HepG2 (cell line): ENCODE measurements at regions not wholly inside any gene's neighbourhood (a gene's known extent, or its start where the extent isn't known, plus 50 kb on each side); places are given as distances from the start of the nearest gene placed in this dataset.

ENCODE experiments used
- ATAC-seq: fragments of 200-7000 bp; cut with Tn5 transposase; 3 replicates; pipeline ENCODE4 v1.9.1; 2020; ENCODE audit warnings: mild to moderate bottlenecking, moderate library complexity
- BruUV-seq: library from RNA; stranded (reverse); fragments of 400-500 nt; replicated peaks from 2 replicates; lab custom pipeline; 2021; lab: Mats Ljungman, UMichigan
- CTCF ChIA-PET: fragments of 300-600 bp; formaldehyde crosslinking; extraction: SDS; loops from one replicate; lab custom pipeline; 2021; ENCODE audit warnings: low total read pairs, inconsistent platforms, low intra/inter-chr PET ratio; lab: Yijun Ruan, JAX
- POLR2A ChIA-PET: fragments of 350-600 bp; sonication (Branson Sonifier 250); formaldehyde crosslinking; loops from one replicate; lab custom pipeline; 2020; ENCODE audit warnings: antibody characterized with exemption, inconsistent platforms; lab: Yijun Ruan, JAX
- DNase-seq: peaks from one replicate; pipeline ENCODE4 v3.0.0-alpha.2; 2015; ENCODE audit warnings: low spot score
- FAIRE-seq: peaks from 3 replicates; lab custom pipeline; 2011; peaks lifted over from hg19 to GRCh38; lab: Jason Lieb, UNC
- H2AFZ ChIP-seq: one replicate; pipeline ENCODE4 v1.6.1; 2011; ENCODE audit warnings: low read length, inconsistent platforms
- H3K27ac ChIP-seq: fragments of 300-600 bp; 3 replicates; pipeline ENCODE4 v1.8.0; 2011; ENCODE audit warnings: mixed run types, mild to moderate bottlenecking, mixed read lengths, low read length, inconsistent platforms; ENCODE audit not compliant: insufficient read depth; ENCODE audit errors: extremely low read length
- H3K27me3 ChIP-seq, 2 experiments: fragments of 200-600 bp in 1 of 2; 2 replicates in 1 of 2; 3 replicates in 1 of 2; pipeline versions ENCODE4 v1.6.0 to v1.8.0; 2011; ENCODE audit warnings: low read length in 2 of 2, mild to moderate bottlenecking in 2 of 2, moderate library complexity in 2 of 2, inconsistent platforms in 1 of 2; ENCODE audit not compliant: insufficient read depth in 2 of 2, control insufficient read depth in 1 of 2
- H3K36me3 ChIP-seq, 2 experiments: fragments of 200-600 bp in 1 of 2; replicated peaks in 1 of 2; 2 replicates in 1 of 2; 3 replicates in 1 of 2; pipeline versions ENCODE4 v1.5.1 to v1.8.0; 2011; ENCODE audit warnings: low read length in 2 of 2, inconsistent platforms in 1 of 2; ENCODE audit not compliant: insufficient read depth in 2 of 2, control insufficient read depth in 1 of 2
- H3K4me1 ChIP-seq: 2 replicates; pipeline ENCODE4 v1.5.1; 2012; ENCODE audit warnings: low read length, inconsistent platforms; ENCODE audit not compliant: insufficient read depth
- H3K4me2 ChIP-seq: 2 replicates; pipeline ENCODE4 v1.6.0; 2011; ENCODE audit warnings: low read depth, low read length, inconsistent platforms
- H3K4me3 ChIP-seq, 3 experiments: fragments of 200-600 bp in 1 of 3; sonication (generic), shearing (Covaris generic) in 1 of 3; replicated peaks in 1 of 3; 2 replicates each; pipeline ENCODE4 v1.5.1; 2011 to 2016; ENCODE audit warnings: low read length in 3 of 3, inconsistent platforms in 2 of 3, low read depth in 2 of 3, mild to moderate bottlenecking in 2 of 3, control low read depth in 1 of 3, mixed read lengths in 1 of 3; ENCODE audit not compliant: insufficient read depth in 1 of 3
- H3K79me2 ChIP-seq: one replicate; pipeline ENCODE4 v1.6.1; 2011; ENCODE audit warnings: low read length, inconsistent platforms; ENCODE audit not compliant: insufficient read depth
- H3K9ac ChIP-seq: 2 replicates; pipeline ENCODE4 v1.6.0; 2011; ENCODE audit warnings: mild to moderate bottlenecking, low read depth, low read length, inconsistent platforms; ENCODE audit not compliant: insufficient read depth
- H3K9me3 ChIP-seq: 2 replicates; pipeline ENCODE4 v1.5.1; 2012; ENCODE audit warnings: mild to moderate bottlenecking, low read length
- H4K20me1 ChIP-seq: 2 replicates; pipeline ENCODE4 v1.6.0; 2011; ENCODE audit warnings: inconsistent platforms, mild to moderate bottlenecking, low read length, moderate library complexity; ENCODE audit not compliant: insufficient read depth
- CAMTA2 ChIP-seq: sonication (generic); formaldehyde crosslinking; IDR thresholded peaks from 2 replicates; pipeline ENCODE4 v1.4.0; 2020; ENCODE audit warnings: mild to moderate bottlenecking, missing genetic modification reagents, borderline replicate concordance
- RAD51 ChIP-seq: fragments of 450-650 bp; IDR thresholded peaks from 2 replicates; pipeline ENCODE4 v1.6.1; 2016; ENCODE audit warnings: borderline replicate concordance
- ZFP82 ChIP-seq: sonication (generic); formaldehyde crosslinking; IDR thresholded peaks from 2 replicates; pipeline ENCODE4 v1.5.1; 2020; ENCODE audit warnings: mild to moderate bottlenecking, missing genetic modification reagents, borderline replicate concordance
- ZHX1 ChIP-seq: sonication (generic); formaldehyde crosslinking; IDR thresholded peaks from 2 replicates; pipeline ENCODE4 v1.8.1; 2022; ENCODE audit warnings: low read depth, mild to moderate bottlenecking, missing genetic modification reagents
- ZMYM4 ChIP-seq: sonication (generic); formaldehyde crosslinking; IDR thresholded peaks from 2 replicates; pipeline ENCODE4 v1.8.1; 2023; ENCODE audit warnings: mild to moderate bottlenecking, missing genetic modification reagents
- ZNF331 ChIP-seq: sonication (generic); formaldehyde crosslinking; IDR thresholded peaks from 2 replicates; pipeline ENCODE4 v1.4.0; 2020; ENCODE audit warnings: missing genetic modification reagents
- ZNF432 ChIP-seq: sonication (generic); formaldehyde crosslinking; IDR thresholded peaks from 2 replicates; pipeline ENCODE4 v1.5.0; 2020; ENCODE audit warnings: missing genetic modification reagents, mild to moderate bottlenecking, borderline replicate concordance
- ZNF703 ChIP-seq: sonication (generic); formaldehyde crosslinking; IDR thresholded peaks from 2 replicates; pipeline ENCODE4 v1.5.1; 2020; ENCODE audit warnings: missing genetic modification reagents, mild to moderate bottlenecking, moderate library complexity, borderline replicate concordance
- WGBS: methylation state at CpG from one replicate; pipeline ENCODE4 v1.1.6; 2017; ENCODE audit warnings: low lambda C conversion rate; 5-methylcytosine and 5-hydroxymethylcytosine counted together
- in situ Hi-C: cut with HindIII; loops from 2 replicates; pipeline ENCODE4 v1.10.0; 2017; ENCODE audit warnings: low pct_unique_long_range_greater_than_20kb; ENCODE audit not compliant: extremely low pct_ligation_motif_present
- intact Hi-C: fragments of 100-400 bp; cut with micrococcal nuclease; formaldehyde crosslinking; loops from one replicate; pipeline ENCODE4 v1.10.0; 2022; ENCODE audit not compliant: unreplicated experiment
- TF ChIP-seq, protein P1 (sequence below): sonication (generic); formaldehyde crosslinking; IDR thresholded peaks from 2 replicates; pipeline ENCODE4 v1.4.0; 2020; ENCODE audit warnings: missing genetic modification reagents

DNA sequence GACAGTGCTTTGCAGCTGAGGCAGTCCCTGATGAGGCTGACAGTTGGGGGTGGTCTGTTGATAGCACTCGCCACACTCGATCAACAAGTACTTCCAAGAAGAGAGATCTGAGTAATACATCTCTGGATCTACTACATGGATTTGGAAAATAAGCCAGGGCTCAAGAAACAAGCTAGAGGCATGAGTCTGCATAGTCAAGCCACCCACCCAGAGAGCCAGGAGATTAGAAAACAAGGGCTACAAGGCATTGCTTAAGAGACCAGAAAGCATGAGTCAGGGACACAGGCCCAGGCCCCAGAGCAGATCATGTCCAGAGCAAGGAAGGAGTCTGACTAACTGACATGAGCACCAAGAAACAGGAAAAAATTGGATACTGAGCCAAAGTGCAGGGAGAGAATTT lies 196.9 kb upstream of the CWC22 start:
- POLR2A ChIA-PET = no interaction called here
- in situ Hi-C loops = no loop called here

More for the DNA sequence above, 196.9 kb upstream of the CWC22 start:
- Histone ChIP-seq H3K27me3 (no peaks in the 10 kb centered on the region), H3K9me3 (no peaks in the 10 kb centered on the region), H3K27ac (no peak overlapping the region), H3K79me2 (no peaks in the 10 kb centered on the region), H3K4me2 (no peak overlapping the region), H3K36me3 (no peaks in the 10 kb centered on the region), H3K4me3 (no peak overlapping the region), H3K4me1 (no peaks in the 10 kb centered on the region), H4K20me1 (no peaks in the 10 kb centered on the region), H2AFZ (no peak overlapping the region), H3K9ac (no peak overlapping the region)
- intact Hi-C loops = no loop called here
- no peak for FAIRE-seq
- no peak for TF ChIP-seq CAMTA2 (CRISPR knock-in tag)
- no peak for TF ChIP-seq ZHX1 (CRISPR knock-in tag)
- no peak for TF ChIP-seq RAD51
- TF ChIP-seq ZFP82 (CRISPR knock-in tag) = no peak
- TF ChIP-seq, protein P1, sequence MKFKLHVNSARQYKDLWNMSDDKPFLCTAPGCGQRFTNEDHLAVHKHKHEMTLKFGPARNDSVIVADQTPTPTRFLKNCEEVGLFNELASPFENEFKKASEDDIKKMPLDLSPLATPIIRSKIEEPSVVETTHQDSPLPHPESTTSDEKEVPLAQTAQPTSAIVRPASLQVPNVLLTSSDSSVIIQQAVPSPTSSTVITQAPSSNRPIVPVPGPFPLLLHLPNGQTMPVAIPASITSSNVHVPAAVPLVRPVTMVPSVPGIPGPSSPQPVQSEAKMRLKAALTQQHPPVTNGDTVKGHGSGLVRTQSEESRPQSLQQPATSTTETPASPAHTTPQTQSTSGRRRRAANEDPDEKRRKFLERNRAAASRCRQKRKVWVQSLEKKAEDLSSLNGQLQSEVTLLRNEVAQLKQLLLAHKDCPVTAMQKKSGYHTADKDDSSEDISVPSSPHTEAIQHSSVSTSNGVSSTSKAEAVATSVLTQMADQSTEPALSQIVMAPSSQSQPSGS (CRISPR knock-in tag) = no peak
- no peak for TF ChIP-seq ZMYM4 (CRISPR knock-in tag)
- TF ChIP-seq ZNF331 (CRISPR knock-in tag) = no peak
- no peak for TF ChIP-seq ZNF432
- TF ChIP-seq ZNF703 = no peak
- DNase-seq = no peak
- no TSS peak for BruUV-seq
- WGBS = 21% methylated on average over 2 of the region's 2 CpGs
- CTCF ChIA-PET = no interaction called here
- ATAC-seq = no peak
